ENCODE measurements at regions not wholly inside any gene's neighbourhood (a gene's known extent, or its start where the extent isn't known, plus 50 kb on each side); places are given as distances from the start of the nearest gene placed in this dataset.

DNA sequence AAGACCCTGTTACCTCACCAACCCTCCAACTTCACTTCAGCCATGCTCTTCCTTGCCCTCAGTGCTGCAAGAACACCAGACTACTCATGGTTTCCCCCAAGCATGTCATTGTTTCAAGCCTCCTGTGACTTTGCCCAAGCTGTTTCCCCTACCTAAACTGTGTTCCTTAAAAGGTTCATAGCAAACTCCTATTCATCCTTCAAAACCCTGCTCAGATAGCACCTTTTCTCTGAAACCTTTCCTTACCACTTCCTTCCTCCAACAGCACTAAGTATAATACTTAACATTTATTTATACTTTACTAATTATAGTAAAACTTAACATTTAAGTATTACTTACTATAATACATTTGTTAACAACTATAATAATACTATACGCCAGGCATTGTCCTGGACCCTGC lies 136.2 kb downstream of the CCT6B start:
- Histone ChIP-seq H3K4me3 (ENCODE audit: low read depth, low read length) (no peak overlapping the region), H3K4me1 (peaks cover 30% of the 10 kb centered on the region), H3K27me3 (no peaks in the 10 kb centered on the region), H3K9me3 (no peaks in the 10 kb centered on the region), H3K36me3 (no peaks in the 10 kb centered on the region)
- no peak for DNase-seq
- no peak for TF ChIP-seq CTCF (IDR thresholded peaks at IDR 0.05; ENCODE audit: low read depth, low read length)

- Histone ChIP-seq H3K4me3 (ENCODE audit: low read depth, low read length) (no peak overlapping the region), H3K27me3 (no peaks in the 10 kb centered on the region), H3K4me1 (peaks cover 30% of the 10 kb centered on the region), H3K36me3 (no peaks in the 10 kb centered on the region), H3K9me3 (no peaks in the 10 kb centered on the region)
- no peak for TF ChIP-seq CTCF (IDR thresholded peaks at IDR 0.05; ENCODE audit: low read depth, low read length)
- DNase-seq, result no peak
These were observed 138.2 kb downstream of the CCT6B start for GRCh38 chr17:34823023-34823422.

- Histone ChIP-seq H3K36me3 (no peaks in the 10 kb centered on the region), H3K4me1 (peaks cover 30% of the 10 kb centered on the region), H3K27me3 (no peaks in the 10 kb centered on the region), H3K4me3 (ENCODE audit: low read depth, low read length) (no peak overlapping the region), H3K9me3 (no peaks in the 10 kb centered on the region)
- peak; percentile 85 for DNase-seq
- no peak for TF ChIP-seq CTCF (IDR thresholded peaks at IDR 0.05; ENCODE audit: low read depth, low read length)
These were observed 139.1 kb downstream of the CCT6B start for GRCh38 chr17:34822007-34822739.

GRCh38 chr17:34820922-34821321 lies 140.3 kb downstream of the CCT6B start:
- no peak for TF ChIP-seq CTCF (IDR thresholded peaks at IDR 0.05; ENCODE audit: low read depth, low read length)
- Histone ChIP-seq H3K4me1 (peaks cover 30% of the 10 kb centered on the region), H3K9me3 (no peaks in the 10 kb centered on the region), H3K27me3 (no peaks in the 10 kb centered on the region), H3K36me3 (no peaks in the 10 kb centered on the region), H3K4me3 (ENCODE audit: low read depth, low read length) (no peak overlapping the region)
- DNase-seq, result peak; percentile 32

- no peaks in the 10 kb centered on the region for H3K27me3 ChIP-seq
- no peak for DNase-seq
- no peaks in the 10 kb centered on the region for H3K9me3 ChIP-seq
- H3K4me3 ChIP-seq (ENCODE audit: low read depth, low read length), result no peak overlapping the region
- H3K4me1 ChIP-seq, result peaks cover 27% of the 10 kb centered on the region
- H3K36me3 ChIP-seq, result no peaks in the 10 kb centered on the region
- no peak for TF ChIP-seq CTCF (IDR thresholded peaks at IDR 0.05; ENCODE audit: low read depth, low read length)
These were observed 140.9 kb downstream of the CCT6B start for GRCh38 chr17:34820248-34820801.
